Gastrocnemius medialis (tissue), 4 donors: ENCODE measurements at regions not wholly inside any gene's neighbourhood (a gene's known extent, or its start where the extent isn't known, plus 50 kb on each side); places are given as distances from the start of the nearest gene placed in this dataset.
"Not testable (repeated sequence)": the region's sequence is repeated elsewhere in the genome, so short reads cannot be mapped to it uniquely, and the experiment has no call there.

Source experiments
- ATAC-seq, 2 donors: fragments of 150-250 bp; one replicate each; pipeline ENCODE4 v1.9.1; 2016
- DNase-seq, 2 donors: peaks; one replicate each; pipeline ENCODE4 v3.0.0-alpha.2; 2019
- H3K27ac ChIP-seq, 4 donors: fragments of 200-600 bp; sonication (generic); 1 replicate in 1 of 4; 2 replicates in 3 of 4; pipeline ENCODE4 v1.5.1; 2016 to 2018; ENCODE audit warnings: mild to moderate bottlenecking in 2 of 4, moderate library complexity in 1 of 4
- H3K27me3 ChIP-seq, 3 donors: fragments of 200-600 bp; sonication (generic) in 2 of 3; 1 replicate in 1 of 3; 2 replicates in 2 of 3; pipeline versions ENCODE4 v1.5.1 to v1.6.0; 2016 to 2019; ENCODE audit warnings: mild to moderate bottlenecking in 1 of 3, moderate library complexity in 1 of 3
- H3K36me3 ChIP-seq, 2 donors: fragments of 200-600 bp; sonication (generic) in 1 of 2; one replicate each; pipeline ENCODE4 v1.5.1; 2017 to 2018
- H3K4me1 ChIP-seq, 2 donors: fragments of 200-600 bp; sonication (generic) in 1 of 2; one replicate each; pipeline ENCODE4 v1.5.1; 2016 to 2017; ENCODE audit warnings: mild to moderate bottlenecking in 2 of 2
- H3K4me3 ChIP-seq, 4 donors: fragments of 200-600 bp; sonication (generic) in 3 of 4; 1 replicate in 1 of 4; 2 replicates in 3 of 4; pipeline ENCODE4 v1.5.1; 2016 to 2019; ENCODE audit warnings: mild to moderate bottlenecking in 2 of 4
- H3K9me3 ChIP-seq, 3 donors: fragments of 200-600 bp; sonication (generic) in 2 of 3; 1 replicate in 1 of 3; 2 replicates in 2 of 3; pipeline ENCODE4 v1.5.1; 2016 to 2019
- POLR2A ChIP-seq, 2 donors: fragments of 450-650 bp; IDR thresholded peaks; one replicate each; pipeline ENCODE4 v1.6.1; 2017; ENCODE audit warnings: antibody characterized with exemption in 2 of 2, mild to moderate bottlenecking in 2 of 2, moderate library complexity in 2 of 2
- in situ Hi-C, 4 donors: fragments of 200-750 bp; cut with MboI; loops; one replicate each; pipeline versions ENCODE4 v1.15.0 to v1.8.0; 2017; ENCODE audit warnings: low sequenced_read_pairs in 4 of 4
- intact Hi-C: fragments of 100-400 bp; cut with DNase I; formaldehyde crosslinking; loops from one replicate; pipeline ENCODE4 v1.15.1; 2023; ENCODE audit warnings: low total_unique reads
- TF ChIP-seq, protein P1 (sequence below), 5 experiments: fragments of 450-650 bp in 3 of 5; fragments of 200-600 bp in 2 of 5; sonication (generic) in 2 of 5; IDR thresholded peaks in 4 of 5; conservative IDR thresholded peaks in 1 of 5; 1 replicate in 4 of 5; 2 replicates in 1 of 5; pipeline ENCODE4 v1.5.1; 2016 to 2019; ENCODE audit warnings: antibody characterized with exemption in 5 of 5, mild to moderate bottlenecking in 3 of 5, moderate library complexity in 3 of 5

DNA sequence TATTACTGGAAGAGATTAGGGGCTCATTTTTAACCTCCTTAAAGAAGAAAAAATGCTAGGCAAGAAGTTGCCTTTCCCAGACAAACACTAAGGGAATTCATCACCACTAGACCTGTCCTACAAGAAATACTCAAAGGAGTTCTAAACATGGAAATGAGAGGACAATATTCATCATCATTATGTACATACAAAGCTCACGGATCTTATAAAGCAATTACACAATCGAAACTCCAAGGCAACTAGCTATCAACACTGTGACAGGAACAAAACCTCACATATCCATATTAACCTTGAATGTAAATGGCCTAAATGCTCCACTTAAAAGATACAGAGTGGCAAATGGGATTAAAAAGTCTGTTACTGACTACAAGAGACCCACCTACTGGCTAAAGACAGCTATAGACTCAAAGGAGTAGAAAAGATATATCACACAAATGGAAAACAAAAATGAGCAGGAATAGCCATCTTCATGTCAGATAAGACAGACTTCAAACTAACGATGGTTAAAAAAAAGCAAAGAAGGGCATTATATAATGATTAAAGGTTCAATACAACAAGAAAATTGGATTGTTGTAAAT lies 246.6 kb downstream of the ADRA2A start:
- in situ Hi-C loops: no loop called here
- H3K36me3 ChIP-seq: no peaks in the 10 kb centered on the region
- intact Hi-C loops: no loop called here
- no peak overlapping the region for H3K27ac ChIP-seq
- no peak overlapping the region for H3K4me3 ChIP-seq
- no peak for DNase-seq
- H3K9me3 ChIP-seq: no peaks in the 10 kb centered on the region
- H3K4me1 ChIP-seq: no peaks in the 10 kb centered on the region
- peaks cover 0 to 3% (median 0%) of the 10 kb centered on the region in 3 donors for H3K27me3 ChIP-seq
- ATAC-seq: no peak
- TF ChIP-seq, protein P1, sequence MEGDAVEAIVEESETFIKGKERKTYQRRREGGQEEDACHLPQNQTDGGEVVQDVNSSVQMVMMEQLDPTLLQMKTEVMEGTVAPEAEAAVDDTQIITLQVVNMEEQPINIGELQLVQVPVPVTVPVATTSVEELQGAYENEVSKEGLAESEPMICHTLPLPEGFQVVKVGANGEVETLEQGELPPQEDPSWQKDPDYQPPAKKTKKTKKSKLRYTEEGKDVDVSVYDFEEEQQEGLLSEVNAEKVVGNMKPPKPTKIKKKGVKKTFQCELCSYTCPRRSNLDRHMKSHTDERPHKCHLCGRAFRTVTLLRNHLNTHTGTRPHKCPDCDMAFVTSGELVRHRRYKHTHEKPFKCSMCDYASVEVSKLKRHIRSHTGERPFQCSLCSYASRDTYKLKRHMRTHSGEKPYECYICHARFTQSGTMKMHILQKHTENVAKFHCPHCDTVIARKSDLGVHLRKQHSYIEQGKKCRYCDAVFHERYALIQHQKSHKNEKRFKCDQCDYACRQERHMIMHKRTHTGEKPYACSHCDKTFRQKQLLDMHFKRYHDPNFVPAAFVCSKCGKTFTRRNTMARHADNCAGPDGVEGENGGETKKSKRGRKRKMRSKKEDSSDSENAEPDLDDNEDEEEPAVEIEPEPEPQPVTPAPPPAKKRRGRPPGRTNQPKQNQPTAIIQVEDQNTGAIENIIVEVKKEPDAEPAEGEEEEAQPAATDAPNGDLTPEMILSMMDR (IDR thresholded peaks at IDR 0.05 in 4 of 5, conservative IDR thresholded peaks at IDR 0.05 in 1 of 5): no peak
- TF ChIP-seq POLR2A (IDR thresholded peaks at IDR 0.05): no peak

DNA sequence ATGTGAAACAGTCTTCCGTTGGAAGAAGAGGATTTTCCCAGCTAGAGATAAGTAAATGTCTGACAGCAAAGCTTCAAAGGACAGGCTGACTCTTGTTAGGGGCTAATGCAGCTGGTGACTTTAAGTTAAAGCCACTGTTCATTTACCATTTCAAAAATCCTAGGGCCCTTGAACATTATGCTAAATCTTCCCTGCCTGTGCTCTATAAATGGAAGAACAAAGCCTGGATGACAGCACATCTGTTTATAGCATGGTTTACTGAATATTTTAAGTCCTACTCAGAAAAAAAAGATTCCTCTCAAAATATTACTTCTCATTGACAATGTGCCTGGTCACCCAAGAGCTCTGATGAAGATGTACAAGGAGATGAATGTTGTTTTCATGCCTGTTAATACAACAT lies 255.3 kb downstream of the ADRA2A start:
- H3K27ac ChIP-seq, H3K4me1 ChIP-seq, H3K27me3 ChIP-seq, H3K9me3 ChIP-seq, H3K4me3 ChIP-seq, H3K36me3 ChIP-seq, DNase-seq, intact Hi-C loops, ATAC-seq, in situ Hi-C loops: not testable (repeated sequence)

DNA sequence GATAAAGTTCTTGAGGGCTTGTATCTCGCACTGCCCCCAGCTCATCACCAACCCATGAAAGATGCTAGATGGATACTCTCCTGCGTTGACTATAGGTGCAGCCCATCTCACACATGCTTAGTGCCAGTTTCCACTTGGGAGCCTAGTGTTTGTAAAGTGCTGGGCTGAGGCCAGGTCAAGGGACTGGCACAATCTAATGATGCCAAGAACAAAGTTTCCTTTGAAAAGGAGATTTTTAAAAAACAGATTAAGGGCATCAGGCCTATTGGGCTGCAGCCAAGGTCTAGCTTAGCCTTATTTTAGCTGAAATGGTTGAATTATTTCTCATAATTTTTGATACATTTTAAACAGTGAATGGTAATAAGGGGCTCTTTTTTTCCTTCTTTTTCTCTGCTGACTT lies 259.0 kb downstream of the ADRA2A start:
- no peaks in the 10 kb centered on the region for H3K36me3 ChIP-seq
- in situ Hi-C loops (no loop called here), intact Hi-C loops (no loop called here)
- no peaks in the 10 kb centered on the region for H3K9me3 ChIP-seq
- ATAC-seq (no peak), DNase-seq (no peak)
- TF ChIP-seq, protein P1 (IDR thresholded peaks at IDR 0.05 in 4 of 5, conservative IDR thresholded peaks at IDR 0.05 in 1 of 5): no peak
- TF ChIP-seq POLR2A (IDR thresholded peaks at IDR 0.05): no peak
- H3K4me3 ChIP-seq: no peak overlapping the region
- H3K27me3 ChIP-seq: no peaks in the 10 kb centered on the region
- H3K4me1 ChIP-seq: no peaks in the 10 kb centered on the region
- H3K27ac ChIP-seq: no peak overlapping the region

DNA sequence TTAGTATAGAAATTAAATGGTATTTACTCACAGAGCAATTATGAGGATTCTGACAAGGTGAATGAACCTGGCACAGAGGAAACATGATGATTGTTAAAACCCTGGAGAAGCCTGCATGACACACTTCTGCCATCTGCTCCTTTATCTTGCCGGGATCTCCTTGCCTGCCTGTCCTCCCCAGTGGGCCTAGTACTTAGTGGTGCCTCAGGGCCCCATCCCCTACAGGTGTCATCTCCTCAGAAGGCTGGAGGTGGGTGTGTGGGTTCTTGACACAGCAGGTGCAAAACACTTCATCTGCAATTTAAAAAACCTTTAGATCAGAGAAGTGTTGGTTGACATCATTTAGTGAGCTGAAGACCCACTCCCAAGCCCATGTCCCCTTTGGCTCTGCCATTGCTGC lies 261.2 kb downstream of the ADRA2A start:
- intact Hi-C loops: no loop called here
- ATAC-seq: no peak

DNA sequence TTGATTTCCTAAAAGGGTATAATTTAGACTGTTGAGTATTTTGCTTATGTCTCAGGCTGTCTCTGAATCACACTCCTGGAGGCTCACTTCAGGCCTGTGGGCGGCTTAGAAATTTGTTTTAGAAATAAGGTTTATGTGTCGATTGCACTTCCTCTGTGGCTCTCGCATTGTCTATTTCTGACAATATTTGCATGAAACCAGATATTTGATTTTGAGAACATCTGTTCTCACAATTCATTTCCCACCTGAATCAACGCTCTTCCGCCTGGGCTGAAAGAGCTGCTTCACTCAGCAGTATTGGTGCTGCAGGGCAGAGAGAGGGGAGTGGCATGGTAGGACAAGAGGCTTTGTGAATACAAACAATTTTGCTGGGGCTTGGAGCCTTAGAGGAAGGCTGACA lies 262.0 kb downstream of the ADRA2A start:
- Histone ChIP-seq H3K27ac (no peak overlapping the region), H3K4me3 (no peak overlapping the region), H3K9me3 (no peaks in the 10 kb centered on the region), H3K36me3 (no peaks in the 10 kb centered on the region), H3K4me1 (no peaks in the 10 kb centered on the region), H3K27me3 (no peaks in the 10 kb centered on the region)
- TF ChIP-seq, protein P1 (IDR thresholded peaks at IDR 0.05 in 4 of 5, conservative IDR thresholded peaks at IDR 0.05 in 1 of 5): no peak
- no peak for TF ChIP-seq POLR2A (IDR thresholded peaks at IDR 0.05)
- DNase-seq (no peak), ATAC-seq (no peak)
- in situ Hi-C loops (no loop called here), intact Hi-C loops (no loop called here)

More for the DNA sequence above, 261.2 kb downstream of the ADRA2A start:
- H3K27ac ChIP-seq: no peak overlapping the region
- no peaks in the 10 kb centered on the region for H3K27me3 ChIP-seq
- TF ChIP-seq POLR2A (IDR thresholded peaks at IDR 0.05): no peak
- TF ChIP-seq, protein P1 (IDR thresholded peaks at IDR 0.05 in 4 of 5, conservative IDR thresholded peaks at IDR 0.05 in 1 of 5): no peak
- H3K36me3 ChIP-seq: no peaks in the 10 kb centered on the region
- in situ Hi-C loops: no loop called here
- H3K9me3 ChIP-seq: no peaks in the 10 kb centered on the region
- H3K4me3 ChIP-seq: no peak overlapping the region
- no peak for DNase-seq
- H3K4me1 ChIP-seq: no peaks in the 10 kb centered on the region
